Anterior cingulate cortex (tissue), 58 donors: ENCODE measurements at regions not wholly inside any gene's neighbourhood (a gene's known extent, or its start where the extent isn't known, plus 50 kb on each side); places are given as distances from the start of the nearest gene placed in this dataset.

Experiments used
- DNase-seq, 58 donors: peaks; one replicate each; lab custom pipeline; 2025; lab: John Stamatoyannopoulos, UW

DNA sequence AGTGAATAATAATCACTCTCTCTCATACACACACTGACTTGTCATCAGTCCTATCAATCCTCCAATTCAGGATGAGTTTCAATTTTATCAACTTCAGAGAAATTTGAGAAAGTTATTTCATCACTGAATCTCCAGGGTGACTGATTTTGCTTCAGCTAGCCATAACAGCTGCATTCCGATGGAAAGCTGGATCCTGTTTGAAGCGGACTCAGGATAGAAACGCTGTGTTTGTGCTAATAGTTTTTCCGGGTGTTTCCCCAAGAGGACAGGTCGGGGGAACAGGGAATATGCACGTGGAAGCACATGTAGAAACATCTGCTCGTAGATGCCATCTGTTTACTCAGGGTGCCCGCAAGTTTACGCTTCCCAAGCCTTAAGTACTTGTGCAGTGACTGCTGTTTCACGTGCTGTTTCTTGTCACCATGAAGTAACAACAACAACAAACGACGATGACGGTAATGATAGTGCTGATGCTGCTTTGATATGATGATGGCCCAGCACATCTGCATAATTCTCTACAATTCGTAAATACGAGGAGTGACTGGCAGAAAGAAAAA is 263.7 kb upstream of the DAPK1 start:
- no peak for DNase-seq

DNA sequence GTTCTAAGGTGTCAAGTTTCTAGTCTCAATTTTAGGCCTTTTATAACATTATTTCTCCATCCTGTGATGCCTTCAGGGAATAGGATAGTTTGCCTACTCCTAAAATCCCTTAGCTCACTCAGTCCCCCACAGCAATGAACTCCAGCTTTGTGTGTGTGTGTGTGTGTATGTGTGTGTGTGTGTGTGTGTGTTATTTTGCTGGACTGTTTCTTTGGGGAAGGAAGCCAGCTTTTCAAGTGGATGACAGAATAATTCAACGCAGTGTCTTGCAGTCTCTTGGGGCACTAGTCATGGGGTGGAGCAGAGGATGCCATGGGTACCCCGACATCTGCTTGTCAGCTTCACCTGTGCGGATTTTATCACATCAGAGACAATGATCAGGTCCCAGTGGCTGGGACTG is 262.8 kb upstream of the DAPK1 start:
- no peak for DNase-seq

GRCh38 chr9:87236546-87236945 is 261.1 kb upstream of the DAPK1 start:
- DNase-seq, result no peak

- DNase-seq, result no peak
Measured at GRCh38 chr9:87237336-87237735, 260.3 kb upstream of the DAPK1 start.

GRCh38 chr9:87238545-87238944 is 259.1 kb upstream of the DAPK1 start:
- peak in 2 of 58 donors; percentile 9 to 23 for DNase-seq

GRCh38 chr9:87239312-87239711 is 258.4 kb upstream of the DAPK1 start:
- no peak for DNase-seq

DNA sequence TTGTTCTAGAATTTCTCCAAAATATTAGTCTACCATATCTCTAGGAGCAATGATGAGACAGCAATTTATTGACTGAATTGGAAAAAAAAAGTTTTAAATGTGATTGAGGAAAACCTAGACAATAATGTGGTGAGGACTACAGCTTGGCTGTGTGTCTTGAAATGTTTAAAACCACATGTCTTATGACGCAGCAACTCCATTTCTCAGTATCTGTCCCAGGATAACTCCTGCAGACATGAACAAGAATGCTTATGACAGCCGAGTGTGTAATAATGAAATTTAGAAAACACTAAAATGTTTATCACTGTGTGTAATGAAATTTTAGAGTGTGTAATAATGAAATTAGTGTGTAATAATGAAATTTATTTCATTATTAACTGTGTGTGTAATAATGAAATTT is 254.1 kb upstream of the DAPK1 start:
- no peak for DNase-seq

DNA sequence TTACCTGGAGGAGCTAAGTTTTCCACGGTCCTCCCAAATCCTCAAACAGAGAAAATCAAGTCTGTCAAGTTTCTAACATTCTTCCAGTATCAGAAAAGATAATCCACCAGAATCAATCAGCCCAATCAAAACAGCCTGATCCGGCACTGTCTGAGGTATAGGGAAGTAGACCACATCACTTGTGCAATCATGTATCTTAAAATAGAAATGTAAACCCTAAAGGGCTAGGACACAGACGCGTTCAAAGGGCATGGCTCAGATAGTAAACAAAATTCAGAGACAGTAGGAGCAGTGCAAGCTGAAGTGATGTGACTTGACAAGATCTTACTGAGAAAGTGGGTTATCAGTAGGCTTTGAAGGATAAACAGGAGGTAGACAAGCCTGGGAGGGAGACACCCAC is 252.4 kb upstream of the DAPK1 start:
- no peak for DNase-seq

- no peak for DNase-seq
Measured at GRCh38 chr9:87247097-87247496, 250.6 kb upstream of the DAPK1 start.

- no peak for DNase-seq
Measured at GRCh38 chr9:87249029-87249428, 248.6 kb upstream of the DAPK1 start.

- no peak for DNase-seq
Measured at GRCh38 chr9:87250205-87250604, 247.5 kb upstream of the DAPK1 start.

GRCh38 chr9:87255431-87256155 is 242.1 kb upstream of the DAPK1 start:
- no peak for DNase-seq

GRCh38 chr9:87256973-87257372 is 240.7 kb upstream of the DAPK1 start:
- no peak for DNase-seq

- DNase-seq, result no peak
Measured at GRCh38 chr9:87259543-87260518, 237.8 kb upstream of the DAPK1 start.

DNA sequence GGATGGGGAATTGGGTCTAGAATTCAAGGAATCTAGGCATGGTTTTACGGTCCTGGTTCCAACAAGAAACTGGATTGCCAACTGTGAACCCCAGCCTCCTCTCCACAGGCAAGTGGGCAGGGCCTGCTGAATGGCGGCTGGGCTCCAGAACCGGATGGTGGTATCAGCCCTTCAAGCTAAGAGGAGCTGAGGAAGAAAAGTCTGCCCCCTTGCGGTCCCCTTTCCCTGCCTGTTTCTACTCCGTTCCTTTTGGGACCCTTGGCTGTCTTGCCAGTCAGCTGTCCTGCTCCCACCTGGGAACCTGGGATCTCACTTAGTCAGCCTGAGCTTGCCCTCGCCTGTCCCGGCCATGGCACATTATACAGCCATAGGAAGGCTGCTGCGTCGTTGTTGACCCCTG is 234.4 kb upstream of the DAPK1 start:
- no peak for DNase-seq

DNA sequence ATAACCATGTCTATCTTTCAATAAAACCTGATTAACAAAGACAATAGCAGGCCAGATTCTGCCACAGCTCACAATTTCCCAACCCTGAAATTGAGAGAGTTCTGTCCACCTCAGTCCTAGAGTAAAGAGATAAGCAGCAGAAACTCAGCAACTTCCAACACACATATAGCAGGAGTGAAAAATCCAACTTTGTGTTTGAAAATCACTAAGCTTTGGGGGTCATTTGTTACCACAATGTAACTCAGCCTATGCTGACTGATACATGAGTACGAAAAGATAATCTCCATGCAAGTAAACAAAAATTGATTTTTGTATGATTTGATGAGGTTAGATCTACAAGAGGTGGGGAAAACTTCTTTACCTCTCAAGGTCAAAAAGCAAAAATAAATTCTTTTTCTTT is 231.0 kb upstream of the DAPK1 start:
- no peak for DNase-seq

- no peak for DNase-seq
Measured at GRCh38 chr9:87267251-87268070, 230.2 kb upstream of the DAPK1 start.

GRCh38 chr9:87269296-87270176 is 228.1 kb upstream of the DAPK1 start:
- no peak for DNase-seq

DNA sequence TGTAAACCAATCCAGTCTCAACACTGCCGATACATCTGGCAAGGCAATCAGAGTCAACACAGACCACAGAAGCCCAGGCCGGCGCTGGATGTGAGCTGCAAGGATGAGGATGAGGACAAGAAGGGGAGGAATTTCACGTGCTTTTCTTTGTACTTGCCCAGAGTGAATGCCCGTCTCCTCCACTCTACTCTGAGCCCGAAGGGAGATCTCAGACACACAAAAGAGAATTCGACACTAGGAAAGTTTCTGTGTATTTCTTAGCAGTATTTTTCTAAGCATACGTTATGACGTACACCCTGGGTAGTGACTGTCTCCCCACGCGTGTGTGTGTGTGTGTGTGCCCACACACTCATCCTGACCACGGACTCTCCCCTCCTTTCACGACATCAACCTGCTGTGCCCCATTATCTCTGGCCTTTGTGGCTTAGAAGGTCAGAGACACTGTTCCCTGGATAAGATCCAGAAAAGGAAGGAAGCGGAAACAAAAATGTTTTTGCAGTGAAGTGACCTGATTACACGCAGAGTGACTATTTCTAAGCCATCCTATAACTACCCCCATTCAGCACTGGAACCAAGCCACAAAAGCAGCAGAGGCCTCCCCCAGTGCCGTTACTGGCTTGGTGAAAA is 227.3 kb upstream of the DAPK1 start:
- no peak for DNase-seq
